BLaER1 treated with 17β-estradiol and CSF1 and Interleukin-3, amounts not matched to agents 10 nM and 100 nM (cell line): ENCODE measurements at regions not wholly inside any gene's neighbourhood (a gene's known extent, or its start where the extent isn't known, plus 50 kb on each side); places are given as distances from the start of the nearest gene placed in this dataset.

Experiments used
- H3K27ac ChIP-seq, 11 experiments: shearing (Covaris generic); formaldehyde crosslinking; 2 replicates each; pipeline ENCODE4 v1.8.1; 2022
- H3K27me3 ChIP-seq, 11 experiments: shearing (Covaris generic); formaldehyde crosslinking; 2 replicates each; pipeline ENCODE4 v1.8.1; 2022
- H3K36me3 ChIP-seq, 11 experiments: shearing (Covaris generic); formaldehyde crosslinking; 2 replicates each; pipeline ENCODE4 v1.8.1; 2022
- H3K4me1 ChIP-seq, 10 experiments: shearing (Covaris generic); formaldehyde crosslinking; 2 replicates each; pipeline ENCODE4 v1.8.1; 2022
- H3K4me2 ChIP-seq, 11 experiments: shearing (Covaris generic); formaldehyde crosslinking; 2 replicates each; pipeline ENCODE4 v1.8.1; 2022
- H3K4me3 ChIP-seq, 10 experiments: shearing (Covaris generic); formaldehyde crosslinking; 2 replicates each; pipeline ENCODE4 v1.8.1; 2022
- H3K9ac ChIP-seq, 11 experiments: shearing (Covaris generic); formaldehyde crosslinking; 2 replicates each; pipeline ENCODE4 v1.8.1; 2022
- H3K9me3 ChIP-seq, 11 experiments: shearing (Covaris generic); formaldehyde crosslinking; replicated peaks in 1 of 11; 2 replicates each; pipeline ENCODE4 v1.8.1; 2022
- H4K20me1 ChIP-seq, 11 experiments: shearing (Covaris generic); formaldehyde crosslinking; 2 replicates each; pipeline ENCODE4 v1.8.1; 2022
- Cebpa-rat ChIP-seq, 11 experiments: shearing (Covaris generic); IDR thresholded peaks; 2 replicates each; pipeline ENCODE4 v1.8.1; 2022

GRCh38 chr6:99219788-99220187 lies 129.7 kb downstream of the FAXC start:
- no peaks in the 10 kb centered on the region for H3K27me3 ChIP-seq
- H3K9me3 ChIP-seq, result no peaks in the 10 kb centered on the region
- peaks cover 0 to 12% (median 0%) of the 10 kb centered on the region in 10 experiments; a peak in 5 of 20 replicates for H3K4me1 ChIP-seq
- no peak overlapping the region for H3K4me3 ChIP-seq
- no peak for TF ChIP-seq Cebpa-rat (IDR thresholded peaks at IDR 0.05)
- H4K20me1 ChIP-seq, result no peaks in the 10 kb centered on the region
- H3K9ac ChIP-seq, result no peak overlapping the region
- H3K36me3 ChIP-seq, result no peaks in the 10 kb centered on the region
- H3K4me2 ChIP-seq, result no peak overlapping the region
- no peak overlapping the region for H3K27ac ChIP-seq

GRCh38 chr6:99216959-99217358 lies 132.5 kb downstream of the FAXC start:
- Histone ChIP-seq H3K4me3 (no peak overlapping the region), H4K20me1 (no peaks in the 10 kb centered on the region), H3K27ac (no peak overlapping the region), H3K27me3 (no peaks in the 10 kb centered on the region), H3K9me3 (no peaks in the 10 kb centered on the region), H3K4me2 (no peak overlapping the region), H3K4me1 (peaks cover 0 to 16% (median 0%) of the 10 kb centered on the region in 10 experiments; a peak in 5 of 20 replicates), H3K36me3 (no peaks in the 10 kb centered on the region), H3K9ac (no peak overlapping the region)
- TF ChIP-seq Cebpa-rat (IDR thresholded peaks at IDR 0.05), result no peak

GRCh38 chr6:99195986-99196655 lies 153.4 kb downstream of the FAXC start:
- Histone ChIP-seq H3K27me3 (no peaks in the 10 kb centered on the region), H4K20me1 (no peaks in the 10 kb centered on the region), H3K4me2 (no peak overlapping the region), H3K9ac (no peak overlapping the region), H3K9me3 (no peaks in the 10 kb centered on the region), H3K4me1 (no peaks in the 10 kb centered on the region), H3K4me3 (no peak overlapping the region), H3K27ac (no peak overlapping the region), H3K36me3 (no peaks in the 10 kb centered on the region)
- TF ChIP-seq Cebpa-rat (IDR thresholded peaks at IDR 0.05), result no peak

DNA sequence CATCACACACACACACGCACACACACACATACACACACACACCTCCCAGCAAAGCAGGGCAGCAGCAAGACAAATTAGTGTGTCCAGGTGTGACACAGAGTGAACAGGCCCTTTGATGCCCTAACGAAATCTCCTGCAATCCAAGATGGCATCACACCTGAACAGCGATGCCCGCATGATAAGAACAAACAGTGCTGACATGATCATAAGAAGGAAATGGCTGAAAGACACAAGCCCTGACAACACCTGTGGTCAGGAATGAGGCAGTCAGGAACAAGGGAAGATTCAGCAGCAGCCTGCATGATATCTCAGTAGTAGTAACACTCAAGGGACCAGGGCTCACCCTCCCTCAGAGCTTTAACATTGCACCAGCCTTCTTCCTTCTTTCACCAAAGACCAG lies 156.9 kb downstream of the FAXC start:
- no peak overlapping the region for H3K4me3 ChIP-seq
- no peak overlapping the region for H3K4me2 ChIP-seq
- H3K9ac ChIP-seq, result no peak overlapping the region
- no peaks in the 10 kb centered on the region for H3K36me3 ChIP-seq
- H3K27ac ChIP-seq, result no peak overlapping the region
- H3K4me1 ChIP-seq, result peaks cover 0 to under 1% (median 0%) of the 10 kb centered on the region in 10 experiments; a peak in 3 of 20 replicates
- H3K27me3 ChIP-seq, result no peaks in the 10 kb centered on the region
- TF ChIP-seq Cebpa-rat (IDR thresholded peaks at IDR 0.05), result no peak
- H4K20me1 ChIP-seq, result no peaks in the 10 kb centered on the region
- no peaks in the 10 kb centered on the region for H3K9me3 ChIP-seq

- Histone ChIP-seq H3K36me3 (no peaks in the 10 kb centered on the region), H3K4me3 (no peak overlapping the region), H4K20me1 (no peaks in the 10 kb centered on the region), H3K9me3 (no peaks in the 10 kb centered on the region), H3K4me1 (peaks cover 0 to 6% (median 0%) of the 10 kb centered on the region in 10 experiments; a peak in 3 of 20 replicates), H3K9ac (no peak overlapping the region), H3K4me2 (no peak overlapping the region), H3K27ac (no peak overlapping the region), H3K27me3 (no peaks in the 10 kb centered on the region)
- no peak for TF ChIP-seq Cebpa-rat (IDR thresholded peaks at IDR 0.05)
These were observed 159.4 kb downstream of the FAXC start for GRCh38 chr6:99189823-99190721.

GRCh38 chr6:99187429-99187828 lies 162.0 kb downstream of the FAXC start:
- TF ChIP-seq Cebpa-rat (IDR thresholded peaks at IDR 0.05), result no peak
- no peaks in the 10 kb centered on the region for H4K20me1 ChIP-seq
- peak overlapping the region in 1 of 11 experiments; percentile 25; a peak in 1 of 22 replicates for H3K4me2 ChIP-seq
- peaks cover 0 to 6% (median 0%) of the 10 kb centered on the region in 10 experiments; a peak in 3 of 20 replicates for H3K4me1 ChIP-seq
- no peak overlapping the region for H3K4me3 ChIP-seq
- H3K36me3 ChIP-seq, result no peaks in the 10 kb centered on the region
- no peaks in the 10 kb centered on the region for H3K27me3 ChIP-seq
- H3K9me3 ChIP-seq, result peaks cover 0 to 2% (median 0%) of the 10 kb centered on the region in 11 experiments; a peak in 1 of 22 replicates
- no peak overlapping the region for H3K9ac ChIP-seq
- H3K27ac ChIP-seq, result no peak overlapping the region

DNA sequence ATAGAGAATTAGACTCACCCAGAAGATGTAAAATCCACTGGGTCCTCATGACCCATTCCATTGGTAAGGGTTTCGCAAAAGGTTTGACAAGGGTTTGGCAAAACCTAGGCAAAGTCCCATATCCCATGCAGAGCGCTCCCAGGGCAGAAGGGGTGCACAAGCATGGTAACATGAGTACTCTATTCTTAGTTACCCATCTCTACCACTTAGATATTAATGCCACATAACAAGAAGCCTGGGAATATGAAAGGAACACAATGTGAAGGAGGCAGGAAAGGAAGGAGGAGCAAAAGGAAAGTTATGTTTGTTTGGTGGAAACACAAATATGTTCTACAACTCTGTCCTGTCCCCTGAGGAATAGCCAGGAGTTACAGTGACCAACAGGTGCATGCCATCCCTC lies 163.1 kb downstream of the FAXC start:
- no peaks in the 10 kb centered on the region for H3K36me3 ChIP-seq

DNA sequence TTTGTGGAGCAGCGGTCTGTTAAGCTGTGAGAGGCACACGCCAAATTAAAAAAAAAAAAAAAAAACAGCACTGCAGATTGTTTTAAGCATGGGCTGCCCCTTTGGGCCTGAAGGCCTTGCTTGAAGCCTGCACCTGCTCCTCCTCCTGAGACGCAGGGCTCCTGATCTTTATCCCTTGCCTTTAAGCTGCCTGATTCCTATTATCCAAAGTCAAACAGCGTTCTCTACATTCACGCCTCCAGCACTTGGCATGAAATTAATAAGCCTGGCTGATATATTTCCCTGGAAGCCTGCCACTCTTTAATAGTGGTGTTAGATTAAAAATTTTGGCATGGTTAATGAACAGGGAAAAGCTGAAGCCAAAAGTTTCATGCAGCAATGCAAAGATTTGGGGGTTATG lies 163.9 kb downstream of the FAXC start:
- no peaks in the 10 kb centered on the region for H3K27me3 ChIP-seq
- H3K9me3 ChIP-seq, result peaks cover 4 to 21% (median 11%) of the 10 kb centered on the region in 11 experiments; a peak in 17 of 22 replicates
- no peak overlapping the region for H3K4me2 ChIP-seq
- H3K27ac ChIP-seq, result no peak overlapping the region
- no peak overlapping the region for H3K4me3 ChIP-seq
- no peak for TF ChIP-seq Cebpa-rat (IDR thresholded peaks at IDR 0.05)
- no peaks in the 10 kb centered on the region for H4K20me1 ChIP-seq
- H3K9ac ChIP-seq, result no peak overlapping the region
- peaks cover 0 to 6% (median 0%) of the 10 kb centered on the region in 10 experiments; a peak in 3 of 20 replicates for H3K4me1 ChIP-seq
- H3K36me3 ChIP-seq, result no peaks in the 10 kb centered on the region

More for the DNA sequence above, 163.1 kb downstream of the FAXC start:
- H3K9me3 ChIP-seq, result peaks cover 0 to 12% (median 2%) of the 10 kb centered on the region in 11 experiments; a peak in 9 of 22 replicates
- no peak overlapping the region for H3K27ac ChIP-seq
- no peaks in the 10 kb centered on the region for H3K27me3 ChIP-seq
- no peaks in the 10 kb centered on the region for H4K20me1 ChIP-seq
- no peak overlapping the region for H3K9ac ChIP-seq
- H3K4me3 ChIP-seq, result no peak overlapping the region
- H3K4me1 ChIP-seq, result peaks cover 0 to 6% (median 0%) of the 10 kb centered on the region in 10 experiments; a peak in 3 of 20 replicates
- no peak for TF ChIP-seq Cebpa-rat (IDR thresholded peaks at IDR 0.05)
- H3K4me2 ChIP-seq, result no peak overlapping the region

DNA sequence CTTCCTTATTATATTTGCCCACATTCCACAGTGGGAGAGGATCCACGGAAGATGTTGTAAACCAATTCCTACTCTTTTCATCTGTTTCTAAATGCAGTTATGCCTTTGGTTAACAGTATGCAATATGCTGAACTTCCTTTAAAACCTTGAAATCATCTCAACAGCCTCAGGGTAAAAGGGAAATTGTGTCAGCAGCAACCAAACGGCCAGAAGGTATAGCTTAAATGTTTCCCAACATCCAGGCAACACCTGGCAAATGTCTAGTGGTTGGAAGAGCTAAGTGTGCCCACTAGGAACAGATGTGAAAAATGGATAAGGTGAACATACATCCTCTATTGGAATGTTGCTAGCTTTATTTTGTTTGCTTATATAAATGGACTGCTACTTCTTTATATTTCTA lies 164.8 kb downstream of the FAXC start:
- Histone ChIP-seq H3K4me1 (peaks cover 0 to 6% (median 0%) of the 10 kb centered on the region in 10 experiments; a peak in 3 of 20 replicates), H4K20me1 (no peaks in the 10 kb centered on the region), H3K9ac (no peak overlapping the region), H3K27ac (no peak overlapping the region), H3K9me3 (peaks cover 11 to 29% (median 18%) of the 10 kb centered on the region in 11 experiments; a peak in 21 of 22 replicates), H3K36me3 (no peaks in the 10 kb centered on the region), H3K27me3 (no peaks in the 10 kb centered on the region), H3K4me2 (no peak overlapping the region), H3K4me3 (no peak overlapping the region)
- no peak for TF ChIP-seq Cebpa-rat (IDR thresholded peaks at IDR 0.05)
